ENCODE measurements at regions not wholly inside any gene's neighbourhood (a gene's known extent, or its start where the extent isn't known, plus 50 kb on each side); places are given as distances from the start of the nearest gene placed in this dataset.

- TF ChIP-seq EZH2 (IDR thresholded peaks at IDR 0.05; ENCODE audit: borderline replicate concordance, low read depth, low read length) (no peak), PCBP2 (IDR thresholded peaks at IDR 0.05; ENCODE audit: low read depth, low read length, poor library complexity, severe bottlenecking) (no peak), HBP1 (CRISPR knock-in tag; IDR thresholded peaks at IDR 0.05) (no peak), ESRRA (IDR thresholded peaks at IDR 0.05; ENCODE audit: borderline replicate concordance, low read depth) (no peak), CTCF (IDR thresholded peaks at IDR 0.05 in 2 of 3, conservative IDR thresholded peaks at IDR 0.05 in 1 of 3; ENCODE audit: insufficient read depth in 2 of 3, low read depth in 1 of 3, low read length in 3 of 3) (no peak), YY1 (IDR thresholded peaks at IDR 0.05; ENCODE audit: borderline replicate concordance in 1 of 3, control insufficient read depth in 1 of 3, extremely low read depth in 1 of 3, insufficient read depth in 3 of 3, insufficient read length in 1 of 3, insufficient replicate concordance in 2 of 3, low read depth in 1 of 3, low read length in 2 of 3) (no peak), MAFF (IDR thresholded peaks at IDR 0.05; ENCODE audit: low read length) (no peak), AFF1 (IDR thresholded peaks at IDR 0.05; ENCODE audit: low read depth in 1 of 2, partially characterized antibody in 2 of 2) (no peak), MAX (CRISPR knock-in tag; IDR thresholded peaks at IDR 0.05) (no peak), STAT6 (CRISPR knock-in tag; IDR thresholded peaks at IDR 0.05) (no peak), ZBTB7A (IDR thresholded peaks at IDR 0.05; ENCODE audit: borderline replicate concordance, control insufficient read depth, low read depth, low read length) (no peak), RFX5 (IDR thresholded peaks at IDR 0.05; ENCODE audit: low read depth, low read length) (no peak), RBFOX2 (IDR thresholded peaks at IDR 0.05; ENCODE audit: low read depth, low read length) (no peak), CBX2 (IDR thresholded peaks at IDR 0.05; ENCODE audit: insufficient read depth, low read length, poor library complexity, severe bottlenecking) (no peak)
Observed at GRCh38 chr10:129272866-129273650, 194.0 kb upstream of the MGMT start.

Measured in K562 (cell line).